Left kidney (tissue), 1 donor: ENCODE measurements at regions not wholly inside any gene's neighbourhood (a gene's known extent, or its start where the extent isn't known, plus 50 kb on each side); places are given as distances from the start of the nearest gene placed in this dataset.
"Not testable (repeated sequence)": the region's sequence is repeated elsewhere in the genome, so short reads cannot be mapped to it uniquely, and the experiment has no call there.

Experiments used
- DNase-seq: peaks from one replicate; pipeline ENCODE4 v3.0.0-alpha.2; 2013

GRCh38 chr22:22120160-22120559 is 124.4 kb upstream of the VPREB1 start:
- no peak for DNase-seq

- DNase-seq = no peak
These were observed 125.6 kb upstream of the VPREB1 start for GRCh38 chr22:22118987-22119386.

- DNase-seq = not testable (repeated sequence)
These were observed 126.6 kb upstream of the VPREB1 start for GRCh38 chr22:22117864-22118544.

- DNase-seq = not testable (repeated sequence)
These were observed 127.4 kb upstream of the VPREB1 start for GRCh38 chr22:22116997-22117770.

GRCh38 chr22:22113701-22114100 is 130.9 kb upstream of the VPREB1 start:
- no peak for DNase-seq

GRCh38 chr22:22112533-22113294 is 130.1 kb upstream of the TOP3B start:
- DNase-seq = no peak

GRCh38 chr22:22111983-22112382 is 129.4 kb upstream of the TOP3B start:
- DNase-seq = no peak

- DNase-seq = no peak
These were observed 128.7 kb upstream of the TOP3B start for GRCh38 chr22:22111267-22111751.

- DNase-seq = peak; percentile 45
These were observed 128.1 kb upstream of the TOP3B start for GRCh38 chr22:22110548-22111266.

GRCh38 chr22:22109693-22110466 is 127.3 kb upstream of the TOP3B start:
- DNase-seq = no peak

GRCh38 chr22:22106855-22107254 is 124.3 kb upstream of the TOP3B start:
- no peak for DNase-seq

DNA sequence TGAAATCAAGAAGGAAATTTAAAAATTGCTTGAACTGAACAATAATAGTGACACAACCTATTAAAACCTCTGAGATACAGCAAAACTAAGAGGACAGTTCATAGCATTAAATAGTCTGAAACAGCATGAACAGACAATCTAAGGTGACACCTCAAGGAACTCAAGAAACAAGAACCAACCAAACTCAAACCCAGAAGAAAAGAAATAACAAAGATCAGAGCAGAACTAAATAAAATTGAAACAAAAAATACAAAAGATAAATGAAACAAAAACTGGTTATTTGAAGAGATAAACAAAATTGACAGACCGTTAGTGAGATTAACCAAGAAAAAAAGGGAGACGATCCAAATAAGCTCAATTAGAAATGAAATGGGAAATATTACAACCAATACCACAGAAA is 122.8 kb upstream of the TOP3B start:
- no peak for DNase-seq

- DNase-seq = no peak
These were observed 120.7 kb upstream of the TOP3B start for GRCh38 chr22:22103078-22103875.

- DNase-seq = no peak
These were observed 117.5 kb upstream of the TOP3B start for GRCh38 chr22:22099833-22100812.

GRCh38 chr22:22099194-22099486 is 116.6 kb upstream of the TOP3B start:
- no peak for DNase-seq

DNA sequence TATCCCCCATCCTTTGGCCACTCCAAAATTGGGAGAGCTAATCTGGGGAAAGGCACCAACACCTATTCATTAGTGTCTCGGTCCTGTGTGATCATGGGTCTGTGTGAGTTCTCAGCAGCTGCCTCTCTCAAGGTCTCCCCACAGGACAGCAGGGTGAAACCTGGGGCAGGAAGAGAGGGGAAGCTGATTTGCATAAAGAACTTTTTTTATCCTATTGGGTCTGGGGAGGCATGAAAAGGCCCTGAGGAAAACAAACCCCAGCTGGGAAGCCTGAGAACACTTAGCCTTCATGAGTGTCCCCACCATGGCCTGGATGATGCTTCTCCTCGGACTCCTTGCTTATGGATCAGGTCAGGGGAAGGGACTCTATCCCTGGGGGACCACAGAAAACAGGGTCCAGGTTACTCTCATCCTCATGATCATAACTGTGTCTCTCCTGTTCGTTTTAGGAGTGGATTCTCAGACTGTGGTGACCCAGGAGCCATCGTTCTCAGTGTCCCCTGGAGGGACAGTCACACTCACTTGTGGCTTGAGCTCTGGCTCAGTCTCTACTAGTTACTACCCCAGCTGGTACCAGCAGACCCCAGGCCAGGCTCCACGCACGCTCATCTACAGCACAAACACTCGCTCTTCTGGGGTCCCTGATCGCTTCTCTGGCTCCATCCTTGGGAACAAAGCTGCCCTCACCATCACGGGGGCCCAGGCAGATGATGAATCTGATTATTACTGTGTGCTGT is 116.0 kb upstream of the TOP3B start:
- DNase-seq = no peak

GRCh38 chr22:22097727-22098228 is 115.2 kb upstream of the TOP3B start:
- DNase-seq = no peak

DNA sequence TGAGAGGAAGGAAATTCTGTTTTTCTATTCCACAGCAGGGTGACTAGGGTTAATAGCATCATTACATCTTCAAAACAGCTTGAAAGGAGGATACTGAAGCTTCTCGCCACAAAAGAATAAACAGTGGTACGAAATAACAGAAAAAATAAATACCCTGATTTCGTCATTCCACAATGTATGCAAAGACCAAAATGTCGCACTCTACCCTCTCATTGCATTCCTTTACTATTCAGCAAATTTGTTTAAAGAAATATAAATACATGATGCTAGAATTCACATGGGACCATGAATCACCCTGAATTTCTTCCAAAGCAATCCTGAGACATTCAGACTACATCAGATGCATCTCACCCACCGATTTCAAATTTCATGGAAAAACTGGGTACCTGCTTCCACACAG is 112.3 kb upstream of the TOP3B start:
- no peak for DNase-seq
